ENCODE measurements at regions not wholly inside any gene's neighbourhood (a gene's known extent, or its start where the extent isn't known, plus 50 kb on each side); places are given as distances from the start of the nearest gene placed in this dataset.

DNA sequence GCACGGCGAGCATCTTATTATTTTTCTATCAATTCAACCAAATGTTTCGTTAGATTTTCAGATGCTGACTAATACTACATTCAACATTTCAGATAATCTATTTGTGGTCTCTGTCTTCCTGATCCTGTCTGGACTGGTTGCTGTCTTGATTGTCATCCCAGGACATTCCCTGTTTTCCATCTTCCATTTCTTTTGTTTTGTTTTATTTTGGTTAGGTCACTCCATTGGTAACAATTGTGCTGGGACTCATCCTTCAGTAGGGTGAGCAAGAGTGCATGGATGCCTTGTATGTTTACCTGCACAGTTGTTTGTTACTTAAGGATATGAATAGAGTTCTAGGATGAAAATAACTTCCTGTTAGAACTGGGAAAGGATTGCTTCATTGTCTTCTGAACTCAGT is 55.9 kb upstream of the ACYP2 start:
- no peak for DNase-seq
- H3K9me3 ChIP-seq: no peaks in the 10 kb centered on the region

GRCh38 chr2:54058449-54058848 is 57.0 kb upstream of the ACYP2 start:
- no peak overlapping the region for H3K4me3 ChIP-seq
- H3K27me3 ChIP-seq: no peaks in the 10 kb centered on the region
- no peak for DNase-seq
- TF ChIP-seq, protein P1, sequence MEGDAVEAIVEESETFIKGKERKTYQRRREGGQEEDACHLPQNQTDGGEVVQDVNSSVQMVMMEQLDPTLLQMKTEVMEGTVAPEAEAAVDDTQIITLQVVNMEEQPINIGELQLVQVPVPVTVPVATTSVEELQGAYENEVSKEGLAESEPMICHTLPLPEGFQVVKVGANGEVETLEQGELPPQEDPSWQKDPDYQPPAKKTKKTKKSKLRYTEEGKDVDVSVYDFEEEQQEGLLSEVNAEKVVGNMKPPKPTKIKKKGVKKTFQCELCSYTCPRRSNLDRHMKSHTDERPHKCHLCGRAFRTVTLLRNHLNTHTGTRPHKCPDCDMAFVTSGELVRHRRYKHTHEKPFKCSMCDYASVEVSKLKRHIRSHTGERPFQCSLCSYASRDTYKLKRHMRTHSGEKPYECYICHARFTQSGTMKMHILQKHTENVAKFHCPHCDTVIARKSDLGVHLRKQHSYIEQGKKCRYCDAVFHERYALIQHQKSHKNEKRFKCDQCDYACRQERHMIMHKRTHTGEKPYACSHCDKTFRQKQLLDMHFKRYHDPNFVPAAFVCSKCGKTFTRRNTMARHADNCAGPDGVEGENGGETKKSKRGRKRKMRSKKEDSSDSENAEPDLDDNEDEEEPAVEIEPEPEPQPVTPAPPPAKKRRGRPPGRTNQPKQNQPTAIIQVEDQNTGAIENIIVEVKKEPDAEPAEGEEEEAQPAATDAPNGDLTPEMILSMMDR (IDR thresholded peaks at IDR 0.05): no peak
- H3K9ac ChIP-seq (ENCODE audit: low read depth in 2 of 2, low read length in 2 of 2): no peak overlapping the region
- intact Hi-C loops (cut with DNase I): no loop called here
- no peaks in the 10 kb centered on the region for H3K9me3 ChIP-seq
- no peaks in the 10 kb centered on the region for H3K4me1 ChIP-seq
- H3K27ac ChIP-seq: no peak overlapping the region
- H3K36me3 ChIP-seq: no peaks in the 10 kb centered on the region

More for the DNA sequence above, 55.9 kb upstream of the ACYP2 start:
- no peaks in the 10 kb centered on the region for H3K27me3 ChIP-seq
- intact Hi-C loops (cut with DNase I): no loop called here
- no peak overlapping the region for H3K9ac ChIP-seq (ENCODE audit: low read depth in 2 of 2, low read length in 2 of 2)
- no peaks in the 10 kb centered on the region for H3K36me3 ChIP-seq
- no peaks in the 10 kb centered on the region for H3K4me1 ChIP-seq
- no peak overlapping the region for H3K27ac ChIP-seq
- TF ChIP-seq, protein P1 (IDR thresholded peaks at IDR 0.05): no peak
- H3K4me3 ChIP-seq: no peak overlapping the region

DNA sequence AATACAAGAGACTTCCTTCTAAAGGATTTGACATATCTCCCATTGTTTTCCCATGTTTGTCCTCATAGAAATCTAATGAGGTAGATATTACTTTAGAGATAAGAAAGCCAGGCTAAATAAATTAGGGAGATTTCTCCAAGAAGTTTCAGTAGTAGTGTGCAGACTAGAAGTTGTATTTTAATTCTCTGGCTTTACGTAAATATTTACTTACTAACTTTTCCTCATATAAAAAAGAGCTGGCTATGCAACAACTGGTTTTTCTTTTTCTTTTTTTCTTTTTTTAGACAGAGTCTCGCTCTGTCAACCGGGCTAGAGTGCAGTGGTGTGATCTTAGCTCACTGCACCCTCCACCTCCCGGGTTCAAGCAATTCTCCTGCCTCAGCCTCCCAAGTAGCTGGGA is 60.6 kb upstream of the ACYP2 start:
- H3K36me3 ChIP-seq: no peaks in the 10 kb centered on the region
- intact Hi-C loops (cut with DNase I): no loop called here
- TF ChIP-seq, protein P1 (IDR thresholded peaks at IDR 0.05): no peak
- peak overlapping the region; percentile 35 for H3K27ac ChIP-seq
- no peaks in the 10 kb centered on the region for H3K27me3 ChIP-seq
- no peak overlapping the region for H3K9ac ChIP-seq (ENCODE audit: low read depth in 2 of 2, low read length in 2 of 2)
- H3K9me3 ChIP-seq: no peaks in the 10 kb centered on the region
- DNase-seq: no peak
- no peaks in the 10 kb centered on the region for H3K4me1 ChIP-seq
- H3K4me3 ChIP-seq: no peak overlapping the region

DNA sequence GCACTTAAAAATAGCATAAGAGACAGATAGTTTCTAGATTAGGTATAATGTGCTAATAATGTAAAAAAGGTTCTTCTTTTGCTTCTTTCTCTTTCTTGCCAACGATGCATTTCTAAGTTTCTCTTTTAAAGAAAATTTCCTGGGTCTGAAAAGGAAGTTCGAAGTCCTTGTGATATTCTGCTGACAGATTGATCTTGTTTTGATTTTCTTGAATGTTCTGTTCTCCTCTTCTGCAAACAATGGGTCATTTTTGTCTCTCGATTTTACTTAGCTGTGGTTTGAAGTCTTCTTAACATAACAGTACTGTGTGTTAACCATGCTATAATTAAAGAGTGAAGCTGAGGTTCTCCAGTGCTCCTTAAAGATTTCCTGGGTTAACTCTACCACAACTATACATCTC is 61.1 kb upstream of the ACYP2 start:
- no peak overlapping the region for H3K9ac ChIP-seq (ENCODE audit: low read depth in 2 of 2, low read length in 2 of 2)
- intact Hi-C loops (cut with DNase I): no loop called here
- no peak for DNase-seq
- no peaks in the 10 kb centered on the region for H3K9me3 ChIP-seq
- no peaks in the 10 kb centered on the region for H3K36me3 ChIP-seq
- H3K27me3 ChIP-seq: no peaks in the 10 kb centered on the region
- H3K27ac ChIP-seq: peak overlapping the region; percentile 35
- no peaks in the 10 kb centered on the region for H3K4me1 ChIP-seq
- H3K4me3 ChIP-seq: no peak overlapping the region
- TF ChIP-seq, protein P1 (IDR thresholded peaks at IDR 0.05): no peak

- Histone ChIP-seq H3K36me3 (no peaks in the 10 kb centered on the region), H3K4me1 (no peaks in the 10 kb centered on the region), H3K27ac (peak overlapping the region; percentile 35), H3K27me3 (no peaks in the 10 kb centered on the region), H3K4me3 (no peak overlapping the region), H3K9me3 (no peaks in the 10 kb centered on the region), H3K9ac (ENCODE audit: low read depth in 2 of 2, low read length in 2 of 2) (no peak overlapping the region)
- TF ChIP-seq, protein P1 (IDR thresholded peaks at IDR 0.05): no peak
- DNase-seq: no peak
- intact Hi-C loops (cut with DNase I): no loop called here
Observed at GRCh38 chr2:54053830-54054229, 61.6 kb upstream of the ACYP2 start.
